Cardiac fibroblast (primary cell): ENCODE measurements at regions not wholly inside any gene's neighbourhood (a gene's known extent, or its start where the extent isn't known, plus 50 kb on each side); places are given as distances from the start of the nearest gene placed in this dataset.

Experiments
- DNase-seq, 2 donors: peaks; one replicate each; pipeline versions ENCODE4 v3.0.0 to v3.0.0-alpha.2; 2010; ENCODE audit warnings: low read depth in 2 of 2
- H3K4me3 ChIP-seq, 2 donors: replicated peaks in 1 of 2; 1 replicate in 1 of 2; 2 replicates in 1 of 2; pipeline ENCODE4 v1.5.1; 2011; ENCODE audit warnings: low read depth in 2 of 2, low read length in 2 of 2, mild to moderate bottlenecking in 2 of 2, moderate library complexity in 1 of 2
- CTCF ChIP-seq: IDR thresholded peaks from one replicate; pipeline ENCODE4 v1.5.1; 2011; ENCODE audit warnings: low read depth, mild to moderate bottlenecking, low read length, inconsistent platforms

GRCh38 chr16:86963600-86964575 is 353.3 kb downstream of the C16orf95 start:
- DNase-seq = no peak
- TF ChIP-seq CTCF = no peak
- H3K4me3 ChIP-seq = no peak overlapping the region

- no peak overlapping the region for H3K4me3 ChIP-seq
- no peak for DNase-seq
- TF ChIP-seq CTCF = no peak
These were observed 352.4 kb downstream of the C16orf95 start for GRCh38 chr16:86964796-86965241.

- TF ChIP-seq CTCF = no peak
- no peak overlapping the region for H3K4me3 ChIP-seq
- DNase-seq = no peak
These were observed 351.9 kb downstream of the C16orf95 start for GRCh38 chr16:86965331-86965730.

- TF ChIP-seq CTCF = no peak
These were observed 351.2 kb downstream of the C16orf95 start for GRCh38 chr16:86965840-86966550.

GRCh38 chr16:86966777-86967176 is 350.4 kb downstream of the C16orf95 start:
- no peak for DNase-seq
- TF ChIP-seq CTCF = no peak

More at GRCh38 chr16:86965840-86966550, 351.2 kb downstream of the C16orf95 start:
- DNase-seq = no peak
- no peak overlapping the region for H3K4me3 ChIP-seq

GRCh38 chr16:86968866-86969265 is 348.3 kb downstream of the C16orf95 start:
- DNase-seq = no peak
- TF ChIP-seq CTCF = no peak
- H3K4me3 ChIP-seq = no peak overlapping the region

More at GRCh38 chr16:86966777-86967176, 350.4 kb downstream of the C16orf95 start:
- H3K4me3 ChIP-seq = no peak overlapping the region
